SK-N-SH (cell line): ENCODE measurements at regions not wholly inside any gene's neighbourhood (a gene's known extent, or its start where the extent isn't known, plus 50 kb on each side); places are given as distances from the start of the nearest gene placed in this dataset.

ENCODE experiments used
- CTCF ChIA-PET: fragments of 300-600, 350-600 bp; formaldehyde crosslinking; extraction: SDS; loops from one replicate; lab custom pipeline; 2021; lab: Yijun Ruan, JAX
- POLR2A ChIA-PET: fragments of 350-600 bp; sonication (Branson Sonifier 250); formaldehyde crosslinking; extraction: SDS; loops from one replicate; lab custom pipeline; 2020; ENCODE audit warnings: antibody characterized with exemption, inconsistent platforms; lab: Yijun Ruan, JAX
- DNase-seq: peaks from one replicate; pipeline ENCODE4 v3.0.0; 2012
- H2AFZ ChIP-seq: fragments of 200-600 bp; sonication (generic); 2 replicates; pipeline ENCODE4 v1.8.1; 2016; ENCODE audit warnings: antibody characterized with exemption, mild to moderate bottlenecking, low read depth
- H3F3A ChIP-seq: fragments of 200-600 bp; sonication (generic); replicated peaks from 2 replicates; pipeline ENCODE3; 2016; ENCODE audit warnings: antibody characterized with exemption, mild to moderate bottlenecking; ENCODE audit not compliant: insufficient read depth
- H3K27ac ChIP-seq, 2 experiments: fragments of 200-500 bp in 1 of 2; fragments of 200-600 bp in 1 of 2; sonication (Bioruptor generic) in 1 of 2; sonication (generic), shearing (Covaris generic) in 1 of 2; 2 replicates each; pipeline versions ENCODE4 v1.5.1 to v1.6.1; 2014 to 2016; ENCODE audit warnings: low read depth in 2 of 2, inconsistent platforms in 1 of 2, low read length in 1 of 2, mild to moderate bottlenecking in 1 of 2, mixed read lengths in 1 of 2
- H3K27me3 ChIP-seq: fragments of 200-600 bp; sonication (generic), shearing (Covaris generic); 2 replicates; pipeline ENCODE4 v1.6.1; 2016; ENCODE audit warnings: mixed run types; ENCODE audit not compliant: insufficient read depth
- H3K36me3 ChIP-seq, 2 experiments: fragments of 200-500 bp in 1 of 2; fragments of 200-600 bp in 1 of 2; sonication (Bioruptor generic) in 1 of 2; sonication (generic) in 1 of 2; replicated peaks in 1 of 2; 2 replicates each; pipeline versions ENCODE3 to v1.5.1; 2014 to 2016; ENCODE audit warnings: low read length in 1 of 2, mild to moderate bottlenecking in 1 of 2; ENCODE audit not compliant: insufficient read depth in 2 of 2, control insufficient read depth in 1 of 2
- H3K4me1 ChIP-seq, 2 experiments: fragments of 200-500 bp in 1 of 2; fragments of 200-600 bp in 1 of 2; sonication (Bioruptor generic) in 1 of 2; sonication (generic), shearing (Covaris generic) in 1 of 2; 2 replicates each; pipeline versions ENCODE4 v1.5.1 to v1.6.1; 2014 to 2016; ENCODE audit warnings: low read depth in 1 of 2, low read length in 1 of 2, mixed run types in 1 of 2; ENCODE audit not compliant: insufficient read depth in 2 of 2, control insufficient read depth in 1 of 2
- H3K4me2 ChIP-seq: fragments of 200-600 bp; sonication (generic), shearing (Covaris generic); 2 replicates; pipeline ENCODE4 v1.6.1; 2017; ENCODE audit warnings: mixed run types
- H3K4me3 ChIP-seq, 2 experiments: fragments of 200-500 bp in 1 of 2; fragments of 200-600 bp in 1 of 2; sonication (Bioruptor generic) in 1 of 2; sonication (generic), shearing (Covaris generic) in 1 of 2; 2 replicates each; pipeline versions ENCODE4 v1.5.1 to v1.8.1; 2014 to 2016; ENCODE audit warnings: low read depth in 2 of 2, inconsistent platforms in 1 of 2, low read length in 1 of 2, mild to moderate bottlenecking in 1 of 2, mixed read lengths in 1 of 2, moderate library complexity in 1 of 2
- H3K79me2 ChIP-seq: fragments of 200-600 bp; sonication (generic); 2 replicates; pipeline ENCODE4 v1.8.1; 2017; ENCODE audit warnings: mild to moderate bottlenecking; ENCODE audit not compliant: insufficient read depth
- H3K9ac ChIP-seq: fragments of 200-600 bp; sonication (generic); 2 replicates; pipeline ENCODE4 v1.6.1; 2017; ENCODE audit warnings: mixed run types
- H3K9me2 ChIP-seq: fragments of 200-600 bp; sonication (generic); 2 replicates; pipeline ENCODE4 v1.6.1; 2017; ENCODE audit warnings: mixed run types
- H3K9me3 ChIP-seq: fragments of 200-600 bp; sonication (generic); 2 replicates; pipeline ENCODE4 v1.6.1; 2017; ENCODE audit warnings: mixed run types, mild to moderate bottlenecking, moderate library complexity
- H4K20me1 ChIP-seq: fragments of 200-600 bp; sonication (generic); 2 replicates; pipeline ENCODE4 v1.6.1; 2017; ENCODE audit warnings: mild to moderate bottlenecking, mixed run types; ENCODE audit not compliant: insufficient read depth
- EP300 ChIP-seq, 2 experiments: IDR thresholded peaks; 2 replicates each; pipeline versions ENCODE4 v1.4.0 to v1.6.1; 2012; ENCODE audit warnings: borderline replicate concordance in 1 of 2, low read depth in 1 of 2, low read length in 1 of 2
- GATA2 ChIP-seq: sonication (generic); formaldehyde crosslinking; IDR thresholded peaks from 2 replicates; pipeline ENCODE4 v1.5.0; 2020; ENCODE audit warnings: mild to moderate bottlenecking, missing genetic modification reagents
- IRF3 ChIP-seq: fragments of 150-350 bp; IDR thresholded peaks from 2 replicates; pipeline ENCODE4 v1.6.1; 2016; ENCODE audit warnings: mild to moderate bottlenecking, low read depth, low read length
- JUND ChIP-seq: IDR thresholded peaks from 2 replicates; pipeline ENCODE4 v1.4.0; 2012
- MXI1 ChIP-seq: IDR thresholded peaks from 2 replicates; pipeline ENCODE4 v1.6.1; 2012; ENCODE audit warnings: mild to moderate bottlenecking, low read depth, low read length, improper control_type of control experiment
- NRF1 ChIP-seq: IDR thresholded peaks from 2 replicates; pipeline ENCODE4 v1.6.1; 2012; ENCODE audit warnings: low read depth, mild to moderate bottlenecking, low read length
- RAD21 ChIP-seq: IDR thresholded peaks from 2 replicates; pipeline ENCODE4 v1.6.1; 2012; ENCODE audit warnings: mild to moderate bottlenecking, low read length
- REST ChIP-seq: IDR thresholded peaks from 2 replicates; pipeline ENCODE4 v1.6.1; 2012; ENCODE audit warnings: mild to moderate bottlenecking, low read depth, low read length, moderate library complexity
- RFX5 ChIP-seq: IDR thresholded peaks from 2 replicates; pipeline ENCODE4 v1.6.1; 2012; ENCODE audit warnings: mild to moderate bottlenecking, improper control_type of control experiment, low read length
- USF1 ChIP-seq: IDR thresholded peaks from 2 replicates; pipeline ENCODE4 v1.4.0; 2012; ENCODE audit warnings: low read depth, borderline replicate concordance
- USF2 ChIP-seq: fragments of 150-350 bp; IDR thresholded peaks from 2 replicates; pipeline ENCODE4 v1.6.1; 2017; ENCODE audit warnings: antibody characterized with exemption, low read length, low read depth, borderline replicate concordance
- WGBS: methylation state at CpG from one replicate; pipeline ENCODE4 v1.1.6; 2017; ENCODE audit warnings: low lambda C conversion rate; 5-methylcytosine and 5-hydroxymethylcytosine counted together

GRCh38 chr1:60639287-60639686 is 443.1 kb upstream of the NFIA start:
- Histone ChIP-seq H3K9me2 (no peaks in the 10 kb centered on the region), H3K27me3 (no peaks in the 10 kb centered on the region), H4K20me1 (no peaks in the 10 kb centered on the region), H3F3A (no peaks in the 10 kb centered on the region), H3K9me3 (no peaks in the 10 kb centered on the region), H3K9ac (no peak overlapping the region), H3K4me3 (no peak overlapping the region), H2AFZ (no peak overlapping the region; the same call in 1 of the 2 replicates), H3K4me1 (peaks cover 0 to 8% of the 10 kb centered on the region in 2 experiments; a peak in 2 of 4 replicates), H3K4me2 (no peak overlapping the region), H3K79me2 (no peaks in the 10 kb centered on the region), H3K27ac (no peak overlapping the region), H3K36me3 (no peaks in the 10 kb centered on the region)
- ChIA-PET POLR2A (no interaction called here), CTCF (interaction anchor here (1.3 kb wide), 1 partner anchor 16 kb away, joined by 3 read pairs; no protein-coding TSS in a partner anchor)
- TF ChIP-seq GATA2 (CRISPR knock-in tag) (no peak), REST (no peak)
- DNase-seq: no peak

- Histone ChIP-seq H3K27me3 (no peaks in the 10 kb centered on the region), H3K27ac (peak overlapping the region in 1 of 2 experiments; percentile 74; a peak in 2 of 4 replicates), H3K4me3 (no peak overlapping the region), H3K4me1 (peaks cover 0 to 8% of the 10 kb centered on the region in 2 experiments; a peak in 2 of 4 replicates), H3K4me2 (no peak overlapping the region), H3K9me2 (no peaks in the 10 kb centered on the region), H2AFZ (no peak overlapping the region), H3K9ac (no peak overlapping the region), H3K79me2 (no peaks in the 10 kb centered on the region), H3F3A (no peaks in the 10 kb centered on the region), H4K20me1 (no peaks in the 10 kb centered on the region), H3K9me3 (no peaks in the 10 kb centered on the region), H3K36me3 (no peaks in the 10 kb centered on the region)
- no peak for DNase-seq
- TF ChIP-seq USF2 (no peak), IRF3 (no peak), EP300 (IDR thresholded peaks at IDR 0.05; ENCODE audit: borderline replicate concordance in 1 of 2, low read depth in 1 of 2, low read length in 1 of 2) (no peak), RFX5 (no peak), NRF1 (no peak), MXI1 (no peak), JUND (no peak), USF1 (no peak), RAD21 (no peak)
- 13% methylated on average over 1 of the region's 1 CpG for WGBS
- POLR2A ChIA-PET: no interaction called here
- CTCF ChIA-PET: interaction anchor here (1.0 kb wide), 1 partner anchor 21 kb away, joined by 3 read pairs; no protein-coding TSS in a partner anchor
These were observed 444.7 kb upstream of the NFIA start for GRCh38 chr1:60637651-60638050.
